WERI-Rb-1 (cell line): ENCODE measurements at regions not wholly inside any gene's neighbourhood (a gene's known extent, or its start where the extent isn't known, plus 50 kb on each side); places are given as distances from the start of the nearest gene placed in this dataset.

Source experiments
- DNase-seq: peaks from one replicate; pipeline ENCODE4 v3.0.0-alpha.2; 2020
- H3K27ac ChIP-seq: fragments of 250-450 bp; sonication (Bioruptor Pico); 2 replicates; pipeline ENCODE4 v1.5.1; 2020; ENCODE audit warnings: mild to moderate bottlenecking, moderate library complexity
- H3K27me3 ChIP-seq: fragments of 250-450 bp; sonication (Bioruptor Pico); 2 replicates; pipeline ENCODE4 v1.5.1; 2021; ENCODE audit warnings: mild to moderate bottlenecking, low read depth, moderate library complexity; ENCODE audit not compliant: insufficient read depth, severe bottlenecking
- H3K36me3 ChIP-seq: fragments of 250-450 bp; sonication (Bioruptor Pico); 2 replicates; pipeline ENCODE4 v1.5.1; 2020; ENCODE audit warnings: mild to moderate bottlenecking, moderate library complexity
- H3K4me3 ChIP-seq: 2 replicates; pipeline ENCODE4 v1.5.1; 2011; ENCODE audit warnings: low read depth, mild to moderate bottlenecking, control low read depth, low read length
- H3K9me3 ChIP-seq: fragments of 250-450 bp; sonication (Bioruptor Pico); 2 replicates; pipeline ENCODE4 v1.5.1; 2021; ENCODE audit warnings: mild to moderate bottlenecking, moderate library complexity; ENCODE audit not compliant: severe bottlenecking
- CTCF ChIP-seq: IDR thresholded peaks from 2 replicates; pipeline ENCODE4 v1.5.1; 2011; ENCODE audit warnings: low read depth, mild to moderate bottlenecking, control low read depth, inconsistent platforms, low read length

GRCh38 chr15:29560896-29561295 lies 261.4 kb downstream of the TJP1 start:
- no peak overlapping the region for H3K27ac ChIP-seq

GRCh38 chr15:29558261-29558660 lies 264.0 kb downstream of the TJP1 start:
- DNase-seq: no peak
- peaks cover 87% of the 10 kb centered on the region for H3K27me3 ChIP-seq
- H3K36me3 ChIP-seq: no peaks in the 10 kb centered on the region
- no peak for TF ChIP-seq CTCF
- no peak overlapping the region for H3K27ac ChIP-seq
- H3K9me3 ChIP-seq: no peaks in the 10 kb centered on the region
- H3K4me3 ChIP-seq: no peak overlapping the region

More at GRCh38 chr15:29560896-29561295, 261.4 kb downstream of the TJP1 start:
- Histone ChIP-seq H3K9me3 (no peaks in the 10 kb centered on the region), H3K36me3 (no peaks in the 10 kb centered on the region), H3K4me3 (no peak overlapping the region), H3K27me3 (peaks cover 83% of the 10 kb centered on the region)
- no peak for DNase-seq
- no peak for TF ChIP-seq CTCF

GRCh38 chr15:29557171-29557570 lies 265.1 kb downstream of the TJP1 start:
- no peak overlapping the region for H3K27ac ChIP-seq
- DNase-seq: no peak
- no peaks in the 10 kb centered on the region for H3K9me3 ChIP-seq
- no peak overlapping the region for H3K4me3 ChIP-seq
- TF ChIP-seq CTCF: no peak
- peaks cover 86% of the 10 kb centered on the region for H3K27me3 ChIP-seq
- H3K36me3 ChIP-seq: no peaks in the 10 kb centered on the region

GRCh38 chr15:29556380-29556779 lies 265.9 kb downstream of the TJP1 start:
- Histone ChIP-seq H3K9me3 (no peaks in the 10 kb centered on the region), H3K4me3 (no peak overlapping the region), H3K27ac (no peak overlapping the region), H3K36me3 (no peaks in the 10 kb centered on the region), H3K27me3 (peaks cover 84% of the 10 kb centered on the region)
- no peak for DNase-seq
- no peak for TF ChIP-seq CTCF

- H3K4me3 ChIP-seq: no peak overlapping the region
- peaks cover 86% of the 10 kb centered on the region for H3K27me3 ChIP-seq
- no peaks in the 10 kb centered on the region for H3K9me3 ChIP-seq
Measured at GRCh38 chr15:29554531-29554930, 267.7 kb downstream of the TJP1 start.

More at GRCh38 chr15:29554531-29554930, 267.7 kb downstream of the TJP1 start:
- no peaks in the 10 kb centered on the region for H3K36me3 ChIP-seq
- no peak overlapping the region for H3K27ac ChIP-seq
- no peak for DNase-seq
- TF ChIP-seq CTCF: no peak
